NCI-H2171 (cell line): ENCODE measurements at regions not wholly inside any gene's neighbourhood (a gene's known extent, or its start where the extent isn't known, plus 50 kb on each side); places are given as distances from the start of the nearest gene placed in this dataset.

ENCODE experiments used
- DNase-seq: peaks from one replicate; lab custom pipeline; 2025; lab: John Stamatoyannopoulos, UW

DNA sequence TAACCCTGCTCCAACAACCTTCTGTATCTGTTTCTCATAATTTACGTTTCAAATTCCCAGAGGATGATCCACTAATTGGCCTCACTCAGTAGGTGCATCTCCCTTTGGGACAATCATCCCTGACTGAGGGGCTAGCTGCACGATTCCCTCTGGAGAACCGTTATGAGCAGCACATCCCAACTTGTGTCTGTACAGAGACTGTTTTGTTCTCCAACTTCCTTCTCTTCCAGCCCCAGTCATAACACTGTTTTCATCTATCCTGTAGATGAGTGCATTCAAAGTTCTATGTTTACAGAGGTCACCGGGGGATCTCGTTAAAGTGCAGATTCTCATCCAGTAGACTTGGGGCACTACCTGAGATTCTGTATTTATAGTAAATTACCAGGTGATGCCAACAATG lies 187.2 kb downstream of the REEP3 start:
- DNase-seq = no peak

- DNase-seq = no peak
These were observed 189.5 kb downstream of the REEP3 start for GRCh38 chr10:63710703-63711102.

GRCh38 chr10:63711361-63711760 lies 190.2 kb downstream of the REEP3 start:
- DNase-seq = no peak

DNA sequence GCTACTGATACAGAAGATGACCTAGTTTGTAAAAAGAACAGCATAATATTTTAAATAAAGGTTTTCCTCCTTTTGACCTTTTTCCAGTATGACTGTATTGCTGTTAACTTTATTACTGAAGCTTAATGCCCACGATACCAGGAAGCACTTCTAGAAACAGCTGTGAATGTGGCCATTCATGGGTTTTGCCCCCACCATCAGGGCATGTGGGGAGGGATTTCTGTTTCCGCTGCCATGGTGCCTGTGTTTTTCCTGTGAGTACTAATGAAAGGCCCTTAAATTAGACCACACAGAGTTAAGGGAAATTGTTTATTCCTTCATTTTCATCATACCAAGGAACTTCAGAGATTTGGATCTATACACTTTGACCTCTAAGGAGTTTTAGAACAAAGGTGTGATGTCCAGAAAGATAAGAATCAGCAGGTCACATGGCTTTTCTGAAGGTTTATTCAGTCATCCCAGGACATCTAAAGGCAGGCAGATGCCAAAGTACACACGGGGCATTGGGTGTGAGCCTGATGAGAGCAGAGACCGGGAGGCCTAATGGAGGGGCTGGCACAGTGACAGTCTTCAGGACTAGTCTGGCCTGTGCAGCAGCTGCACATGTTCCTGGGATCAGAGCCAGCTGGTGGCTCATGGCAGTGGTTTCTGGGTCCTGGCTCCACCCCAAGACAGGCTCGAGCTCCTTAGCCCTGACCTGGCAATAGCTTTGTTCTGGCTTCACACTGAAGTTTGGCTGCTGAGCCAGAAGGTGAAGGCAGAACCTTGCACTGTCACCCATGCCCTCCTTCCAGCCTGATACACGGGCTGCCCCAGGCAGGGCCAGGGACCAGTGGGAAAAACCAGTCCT lies 190.9 kb downstream of the REEP3 start:
- DNase-seq = peak; percentile 81

DNA sequence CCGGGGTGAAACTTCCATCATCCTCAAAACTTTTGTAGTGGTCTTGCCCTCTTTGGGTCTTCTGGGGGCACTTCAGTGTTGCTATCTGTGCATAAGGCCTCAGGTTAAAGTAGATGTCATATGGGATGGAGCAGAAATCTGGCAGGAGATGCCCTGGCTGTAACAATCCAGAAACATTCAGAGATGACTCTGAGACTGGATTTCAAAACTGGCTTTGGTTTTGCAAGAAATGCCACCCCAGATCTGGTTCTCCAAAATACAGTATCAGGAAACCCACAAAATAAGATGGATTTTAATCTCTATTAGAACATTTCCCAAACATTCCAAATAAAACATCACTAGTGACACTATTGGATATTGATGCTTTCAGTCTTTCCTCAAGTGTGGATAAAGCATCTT lies 191.5 kb downstream of the REEP3 start:
- DNase-seq = no peak

GRCh38 chr10:63713191-63714144 lies 192.3 kb downstream of the REEP3 start:
- peak; percentile 73 for DNase-seq

GRCh38 chr10:63716016-63716580 lies 194.9 kb downstream of the REEP3 start:
- no peak for DNase-seq

- DNase-seq = no peak
These were observed 196.0 kb downstream of the REEP3 start for GRCh38 chr10:63717027-63717715.

DNA sequence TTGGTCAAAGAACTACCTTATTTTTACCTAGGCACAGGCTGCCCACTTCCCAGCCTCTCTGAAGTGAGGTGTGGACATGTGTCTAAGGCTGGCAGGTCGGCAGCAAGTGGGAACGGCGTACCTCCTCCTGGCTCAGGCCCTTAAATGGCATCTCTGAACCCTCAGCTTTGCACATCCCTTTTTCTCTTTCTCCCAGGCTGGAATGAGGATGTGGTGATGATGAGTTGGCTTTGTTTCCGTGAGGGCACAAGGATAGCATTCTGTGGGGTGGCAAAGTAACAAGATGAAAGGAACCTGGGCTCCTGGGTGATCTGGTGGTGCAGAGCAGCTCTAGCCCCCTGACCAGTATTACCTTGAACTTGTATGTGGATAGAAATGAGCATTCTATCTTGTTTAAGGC lies 196.8 kb downstream of the REEP3 start:
- DNase-seq = no peak

GRCh38 chr10:63718421-63718820 lies 197.2 kb downstream of the REEP3 start:
- no peak for DNase-seq

GRCh38 chr10:63719226-63719856 lies 198.1 kb downstream of the REEP3 start:
- DNase-seq = no peak

GRCh38 chr10:63720072-63720537 lies 198.9 kb downstream of the REEP3 start:
- peak; percentile 13 for DNase-seq

GRCh38 chr10:63720676-63721075 lies 199.5 kb downstream of the REEP3 start:
- DNase-seq = no peak

GRCh38 chr10:63722537-63722936 lies 201.3 kb downstream of the REEP3 start:
- no peak for DNase-seq

DNA sequence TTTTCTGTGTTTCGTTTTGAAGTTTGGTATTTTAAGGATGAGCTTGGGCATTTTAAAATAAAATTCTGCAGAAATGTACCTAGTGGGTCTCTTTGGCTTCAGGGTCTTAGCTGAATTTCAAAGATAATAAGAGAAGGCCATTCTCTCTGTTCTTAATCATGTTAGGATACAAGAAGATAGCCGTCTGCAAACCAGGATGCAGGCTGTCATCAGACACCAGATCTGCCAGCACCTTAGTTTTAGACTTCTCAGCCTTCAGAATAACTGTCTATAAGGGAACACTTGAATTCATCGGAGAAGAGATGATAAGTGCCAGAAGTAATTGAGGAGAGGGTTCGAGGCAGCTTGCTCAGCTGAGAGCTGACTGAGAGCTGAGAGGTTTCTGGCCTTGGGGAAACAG lies 202.1 kb downstream of the REEP3 start:
- DNase-seq = no peak

DNA sequence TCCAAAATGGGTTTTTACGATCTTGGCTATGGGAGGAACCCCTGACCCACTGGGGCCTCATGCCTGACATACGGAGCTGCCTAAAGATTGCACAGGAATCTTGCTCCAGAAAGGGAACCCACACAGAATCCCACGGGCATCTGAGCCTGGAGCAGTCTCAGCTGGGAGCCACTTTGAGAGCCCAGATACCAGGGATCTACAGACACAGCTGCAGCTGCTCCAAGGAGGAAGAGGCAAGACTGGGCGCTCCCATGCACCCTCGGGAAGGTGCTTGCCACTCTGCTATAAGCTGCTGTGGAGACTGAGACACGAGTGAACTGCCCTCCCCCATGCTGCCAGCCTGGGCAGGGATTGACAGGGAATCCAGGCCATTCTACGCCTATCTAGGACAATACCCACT lies 202.5 kb downstream of the REEP3 start:
- no peak for DNase-seq

DNA sequence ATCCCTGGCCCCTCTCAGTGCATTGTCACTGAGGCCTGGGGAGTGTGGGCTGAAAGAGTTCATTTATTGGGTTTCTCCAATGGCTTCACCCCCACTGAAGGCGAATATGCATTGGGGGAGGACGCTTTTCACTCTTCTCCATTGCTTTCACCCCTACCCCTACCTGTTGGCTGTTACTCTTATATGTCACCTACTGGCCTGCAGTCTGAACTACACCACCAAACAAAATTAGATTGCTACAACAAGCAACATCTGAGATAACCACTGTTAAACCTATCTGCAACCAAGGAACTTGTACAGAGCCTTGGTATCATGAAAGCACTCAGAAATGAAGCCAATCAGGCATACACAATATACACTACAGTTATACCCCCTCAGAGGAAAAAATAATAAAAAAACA lies 203.7 kb downstream of the REEP3 start:
- DNase-seq = no peak

- no peak for DNase-seq
These were observed 205.7 kb downstream of the REEP3 start for GRCh38 chr10:63726867-63727266.

- no peak for DNase-seq
These were observed 206.4 kb downstream of the REEP3 start for GRCh38 chr10:63727636-63728035.

DNA sequence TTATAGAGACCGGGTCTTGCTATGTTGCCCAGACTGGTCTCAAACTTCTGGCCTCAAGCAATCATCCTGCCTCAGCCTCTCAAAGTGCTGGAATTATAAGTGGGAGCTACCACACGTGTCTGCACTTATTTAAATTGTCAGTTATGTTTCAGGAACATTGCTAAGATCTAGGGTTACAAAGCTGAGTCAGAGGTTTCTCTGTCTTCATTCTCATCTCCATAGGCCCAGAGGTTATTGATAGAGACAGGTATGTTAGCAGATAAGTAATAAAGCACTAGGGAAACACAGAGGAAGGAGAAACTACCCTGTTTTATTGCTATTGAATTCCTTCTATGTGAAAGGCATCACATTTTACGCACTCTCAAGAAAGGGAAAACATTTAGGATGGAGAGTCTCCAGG lies 214.1 kb downstream of the REEP3 start:
- DNase-seq = no peak

GRCh38 chr10:63738410-63738809 lies 217.2 kb downstream of the REEP3 start:
- DNase-seq = no peak
